Uterus (tissue), 2 donors: ENCODE measurements at regions not wholly inside any gene's neighbourhood (a gene's known extent, or its start where the extent isn't known, plus 50 kb on each side); places are given as distances from the start of the nearest gene placed in this dataset.

Source experiments
- CTCF ChIP-seq, 4 experiments: fragments of 200-600 bp in 2 of 4; fragments of 450-650 bp in 2 of 4; sonication (generic) in 2 of 4; IDR thresholded peaks; one replicate each; pipeline ENCODE4 v1.5.1; 2016 to 2019; ENCODE audit warnings: antibody characterized with exemption in 4 of 4, mild to moderate bottlenecking in 2 of 4, moderate library complexity in 1 of 4
- POLR2A ChIP-seq, 2 donors: fragments of 450-650 bp; IDR thresholded peaks; one replicate each; pipeline ENCODE4 v1.6.1; 2016; ENCODE audit warnings: antibody characterized with exemption in 2 of 2, mild to moderate bottlenecking in 1 of 2, moderate library complexity in 1 of 2

- TF ChIP-seq CTCF (IDR thresholded peaks at IDR 0.05) (no peak), POLR2A (IDR thresholded peaks at IDR 0.05) (no peak)
Measured at GRCh38 chr12:127726671-127727315, 540.2 kb upstream of the TMEM132C start.
